ENCODE measurements at regions not wholly inside any gene's neighbourhood (a gene's known extent, or its start where the extent isn't known, plus 50 kb on each side); places are given as distances from the start of the nearest gene placed in this dataset.
"Not testable (repeated sequence)": the region's sequence is repeated elsewhere in the genome, so short reads cannot be mapped to it uniquely, and the experiment has no call there.

DNA sequence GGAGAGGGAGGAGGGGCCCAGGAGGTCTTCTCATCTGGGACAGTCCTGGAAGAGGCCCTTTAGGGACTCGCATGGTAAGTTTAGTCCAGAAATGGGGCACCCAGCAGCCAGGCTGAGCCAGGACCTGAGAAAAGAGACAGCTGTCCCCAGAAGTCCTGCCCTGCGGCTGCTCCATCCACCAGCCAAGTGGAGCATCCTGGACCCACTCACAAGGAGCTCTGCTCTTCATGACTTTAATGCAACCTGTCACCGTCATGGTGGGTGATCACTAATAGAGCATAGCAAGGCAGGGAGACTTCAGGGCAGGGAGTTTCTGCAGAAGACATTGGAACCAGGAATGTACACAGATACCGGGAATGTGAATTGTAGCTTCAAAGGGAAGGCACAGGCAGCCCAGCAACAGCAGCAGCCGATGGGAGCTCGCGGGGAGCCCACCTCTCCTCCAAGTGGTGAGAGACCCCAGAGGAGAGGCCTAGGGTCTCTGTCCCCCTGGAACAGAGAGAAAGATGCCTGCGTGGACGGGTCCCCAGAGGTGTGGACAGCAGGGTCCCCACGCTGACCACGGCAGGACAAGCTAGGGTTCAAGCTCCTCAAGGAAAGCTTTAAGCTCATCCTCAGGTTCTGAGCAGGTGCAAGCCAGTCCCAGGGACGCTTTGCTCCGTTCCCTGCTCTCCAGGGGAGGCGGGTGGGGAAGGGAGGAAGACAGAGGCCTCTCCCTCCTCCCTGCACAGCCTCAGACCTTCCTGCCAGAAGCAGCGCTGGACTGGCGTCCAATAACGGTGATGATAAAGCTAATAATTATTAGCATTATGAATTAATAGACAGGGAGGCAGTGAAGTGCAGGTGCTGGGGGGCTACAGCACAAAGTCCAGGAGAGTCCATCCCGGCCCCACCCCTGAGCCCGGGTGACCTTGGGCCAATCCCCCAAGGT is 335.3 kb downstream of the ADGRD1 start:
- TF ChIP-seq, protein P1, sequence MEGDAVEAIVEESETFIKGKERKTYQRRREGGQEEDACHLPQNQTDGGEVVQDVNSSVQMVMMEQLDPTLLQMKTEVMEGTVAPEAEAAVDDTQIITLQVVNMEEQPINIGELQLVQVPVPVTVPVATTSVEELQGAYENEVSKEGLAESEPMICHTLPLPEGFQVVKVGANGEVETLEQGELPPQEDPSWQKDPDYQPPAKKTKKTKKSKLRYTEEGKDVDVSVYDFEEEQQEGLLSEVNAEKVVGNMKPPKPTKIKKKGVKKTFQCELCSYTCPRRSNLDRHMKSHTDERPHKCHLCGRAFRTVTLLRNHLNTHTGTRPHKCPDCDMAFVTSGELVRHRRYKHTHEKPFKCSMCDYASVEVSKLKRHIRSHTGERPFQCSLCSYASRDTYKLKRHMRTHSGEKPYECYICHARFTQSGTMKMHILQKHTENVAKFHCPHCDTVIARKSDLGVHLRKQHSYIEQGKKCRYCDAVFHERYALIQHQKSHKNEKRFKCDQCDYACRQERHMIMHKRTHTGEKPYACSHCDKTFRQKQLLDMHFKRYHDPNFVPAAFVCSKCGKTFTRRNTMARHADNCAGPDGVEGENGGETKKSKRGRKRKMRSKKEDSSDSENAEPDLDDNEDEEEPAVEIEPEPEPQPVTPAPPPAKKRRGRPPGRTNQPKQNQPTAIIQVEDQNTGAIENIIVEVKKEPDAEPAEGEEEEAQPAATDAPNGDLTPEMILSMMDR (IDR thresholded peaks at IDR 0.05): not testable (repeated sequence)
- not testable (repeated sequence) for TF ChIP-seq POLR2A (IDR thresholded peaks at IDR 0.05)

Data from uterus (tissue), 2 donors.